Hematopoietic multipotent progenitor cell (in vitro differentiated cells): ENCODE measurements at regions not wholly inside any gene's neighbourhood (a gene's known extent, or its start where the extent isn't known, plus 50 kb on each side); places are given as distances from the start of the nearest gene placed in this dataset.

Source experiments
- DNase-seq, 3 donors: peaks; one replicate each; pipeline ENCODE4 v3.0.0-alpha.2; 2011 to 2015; ENCODE audit warnings: low read depth in 2 of 3, low spot score in 2 of 3

DNA sequence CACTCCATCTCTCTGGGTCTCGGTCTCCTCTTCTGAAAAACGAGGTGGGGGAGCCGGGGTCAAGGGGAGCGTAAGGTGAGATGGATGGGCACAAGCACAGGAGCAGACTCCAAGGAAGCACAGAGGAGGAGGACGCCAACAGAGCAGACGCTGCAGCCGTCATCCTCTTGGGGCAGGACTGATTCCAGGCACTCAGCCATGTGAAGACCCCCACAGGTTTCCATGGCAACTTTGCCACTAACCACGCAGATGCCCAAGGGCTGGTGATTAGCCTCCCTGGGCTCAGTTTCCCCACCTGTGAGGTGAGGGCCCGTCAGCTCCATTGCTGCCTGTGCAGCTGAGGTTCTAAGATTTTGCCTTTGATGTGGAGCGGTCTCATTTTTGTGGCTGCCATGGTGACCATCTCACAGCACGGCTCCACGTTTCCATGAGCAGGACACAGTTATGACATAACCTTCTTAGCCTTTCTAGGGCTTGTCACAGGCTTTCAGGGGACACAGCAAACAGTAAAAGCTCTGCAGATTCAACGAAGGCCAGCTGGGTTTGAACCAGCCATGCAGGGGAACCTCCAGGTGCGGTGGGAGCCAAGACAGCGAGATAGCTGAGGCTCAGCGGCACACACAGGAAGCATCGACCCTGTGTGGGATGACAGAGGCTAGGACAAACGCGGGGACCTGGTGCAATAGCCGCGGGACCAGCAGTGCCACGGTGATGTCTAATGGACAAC is 170.3 kb downstream of the NUP210 start:
- DNase-seq: no peak

DNA sequence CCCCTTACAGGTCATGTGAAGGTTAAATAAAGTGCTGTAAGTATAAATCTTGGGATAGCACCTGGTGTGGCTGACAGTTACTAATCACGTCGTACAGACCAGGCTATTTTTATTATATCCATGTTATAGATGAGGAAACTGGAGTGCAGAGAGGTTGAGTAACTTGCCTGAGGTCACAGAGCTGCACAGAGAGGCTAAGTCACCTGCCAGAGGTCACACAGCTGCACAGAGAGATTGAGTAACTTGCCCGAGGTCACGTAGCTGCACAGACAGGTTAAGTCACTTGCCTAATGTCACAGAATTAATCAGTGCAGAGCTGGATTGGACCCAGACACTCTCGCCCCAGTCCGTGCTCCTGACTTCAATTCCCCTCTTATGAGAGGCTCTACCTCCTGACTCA is 171.5 kb downstream of the NUP210 start:
- DNase-seq: no peak

DNA sequence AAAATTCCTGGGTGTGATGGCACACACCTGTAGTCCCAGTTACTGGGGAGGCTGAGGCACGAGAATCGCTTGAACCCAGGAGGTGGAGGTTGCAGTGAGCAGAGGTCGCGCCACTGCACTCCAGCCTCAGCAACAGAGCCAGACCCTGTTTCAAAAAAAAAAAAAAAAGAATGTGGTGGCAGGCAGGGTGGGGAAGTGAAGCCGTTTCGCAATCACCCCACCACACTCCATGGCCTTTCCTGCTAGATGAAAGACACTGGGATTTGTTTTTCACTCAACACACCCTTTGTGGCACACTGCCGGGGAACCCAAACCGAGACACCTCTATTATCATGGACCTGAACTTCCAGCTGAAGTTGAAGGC is 172.4 kb upstream of the IQSEC1 start:
- DNase-seq: peak in 1 of 3 donors; percentile 15

DNA sequence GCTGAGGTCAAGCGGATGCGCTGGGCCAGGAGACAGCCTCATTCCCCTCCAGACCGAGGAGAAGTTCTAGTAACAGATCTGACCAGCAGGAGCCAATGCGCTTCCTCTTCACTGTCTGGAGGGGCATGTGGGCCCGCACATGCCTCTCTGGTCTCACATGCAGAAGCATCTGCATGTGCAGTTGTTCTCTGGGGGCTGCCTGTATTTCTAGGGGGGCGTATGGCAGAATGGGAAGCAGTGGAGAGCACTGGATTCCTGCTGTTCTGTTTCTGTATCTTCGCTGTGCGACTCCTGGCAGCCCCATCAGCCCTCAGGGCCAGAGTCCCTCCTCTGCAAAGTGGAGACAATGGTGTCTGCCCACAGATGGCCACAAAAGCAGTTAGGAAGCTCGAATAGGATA is 170.4 kb upstream of the IQSEC1 start:
- DNase-seq: no peak

DNA sequence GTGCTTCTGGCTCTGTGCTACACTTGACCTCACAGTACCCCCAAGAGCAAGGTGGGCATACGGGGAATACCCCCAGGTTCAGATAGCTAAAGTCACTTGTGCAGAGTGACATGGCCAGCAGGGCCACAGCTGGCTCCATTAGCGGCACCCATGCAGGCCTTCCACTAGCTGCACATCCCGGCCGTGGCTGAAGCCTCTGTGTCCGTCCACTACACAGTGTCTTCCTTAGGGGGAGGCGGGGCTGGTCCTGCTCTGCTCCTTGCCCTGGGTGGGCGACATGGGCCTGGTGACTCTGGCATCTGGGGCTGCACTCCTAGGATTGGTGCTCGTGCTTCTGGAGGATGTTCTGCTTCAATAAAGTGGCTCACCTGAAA is 169.1 kb upstream of the IQSEC1 start:
- DNase-seq: no peak

DNA sequence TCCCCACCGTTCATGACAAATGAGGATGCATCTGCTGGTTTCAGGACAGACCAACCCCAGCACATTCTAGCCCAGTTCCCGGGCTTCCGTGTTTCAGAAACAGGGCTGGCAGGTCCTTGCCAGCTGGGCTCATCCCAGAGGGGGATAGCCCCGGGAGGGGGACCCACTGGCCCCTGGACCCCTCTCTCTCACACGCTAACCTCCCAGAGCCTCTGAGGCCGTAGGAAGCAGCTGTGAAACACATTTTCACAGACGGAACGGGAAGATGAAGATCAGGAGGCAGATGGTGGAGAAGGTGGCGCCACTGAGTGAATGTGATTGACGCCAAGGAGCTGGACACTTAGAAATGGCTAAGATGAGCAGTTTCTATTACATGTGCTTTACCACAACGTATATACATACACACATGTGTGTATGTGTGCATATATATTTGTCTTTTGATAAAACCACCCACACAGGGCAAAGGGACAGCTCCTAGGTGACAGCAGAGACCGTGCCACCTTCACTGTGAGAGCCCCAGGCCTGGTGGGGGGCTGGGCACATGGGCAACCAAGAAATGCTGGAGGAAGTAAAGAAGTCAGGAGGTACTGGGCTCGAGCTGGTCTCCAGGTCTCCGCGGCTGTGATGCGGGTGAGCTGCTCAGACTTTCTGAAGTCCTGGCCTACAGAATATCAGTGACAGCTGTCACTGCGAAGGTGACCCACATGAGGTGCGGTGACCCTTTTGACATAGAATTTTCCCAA is 168.6 kb upstream of the IQSEC1 start:
- DNase-seq: no peak

DNA sequence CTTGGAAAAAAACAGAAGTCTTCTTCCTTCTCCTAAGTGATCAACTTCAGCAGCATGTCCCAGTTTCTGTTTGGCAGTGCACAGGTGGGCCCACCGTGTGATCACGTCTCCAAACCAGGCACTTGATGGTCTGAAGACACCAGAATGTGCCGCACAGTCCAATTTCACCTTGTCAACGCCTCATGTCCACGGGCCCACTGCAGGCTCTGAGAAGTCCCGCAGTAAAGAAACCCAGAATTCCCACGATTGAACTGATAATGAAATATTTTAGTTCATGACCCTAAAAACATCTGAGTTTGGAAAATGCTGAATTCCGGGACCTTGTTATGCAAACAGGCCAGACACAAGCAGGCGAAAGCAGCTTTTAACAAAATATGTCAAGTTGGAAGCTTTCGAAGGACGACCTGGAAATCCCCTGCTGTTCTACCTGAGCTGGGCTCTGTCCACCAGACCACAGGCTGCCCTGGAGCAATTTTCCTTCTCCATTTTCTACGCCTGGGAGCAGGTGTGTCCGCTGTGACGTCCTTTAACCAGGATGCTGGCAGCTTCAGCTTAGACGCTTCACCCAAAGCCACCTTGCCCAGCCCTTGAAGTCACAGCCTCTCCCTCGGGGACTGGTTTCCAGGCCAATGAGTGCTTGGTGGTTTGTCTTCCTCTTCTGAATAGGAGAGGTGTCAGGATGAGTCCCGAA is 167.8 kb upstream of the IQSEC1 start:
- DNase-seq: no peak

DNA sequence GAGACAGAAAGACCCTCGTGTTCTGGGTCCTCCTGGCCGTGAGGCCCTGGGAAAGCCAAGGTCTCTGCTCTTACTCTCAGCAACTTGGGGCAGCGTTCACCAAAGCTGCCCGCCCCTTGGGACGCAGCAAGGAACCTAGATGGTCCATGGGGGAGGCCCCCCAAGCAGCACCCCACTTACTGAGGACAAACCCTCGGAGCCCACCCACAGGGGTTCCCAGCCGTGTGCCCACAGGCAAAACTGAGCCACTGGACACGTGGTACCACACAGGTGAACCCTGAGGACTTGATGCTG is 166.2 kb upstream of the IQSEC1 start:
- no peak for DNase-seq

DNA sequence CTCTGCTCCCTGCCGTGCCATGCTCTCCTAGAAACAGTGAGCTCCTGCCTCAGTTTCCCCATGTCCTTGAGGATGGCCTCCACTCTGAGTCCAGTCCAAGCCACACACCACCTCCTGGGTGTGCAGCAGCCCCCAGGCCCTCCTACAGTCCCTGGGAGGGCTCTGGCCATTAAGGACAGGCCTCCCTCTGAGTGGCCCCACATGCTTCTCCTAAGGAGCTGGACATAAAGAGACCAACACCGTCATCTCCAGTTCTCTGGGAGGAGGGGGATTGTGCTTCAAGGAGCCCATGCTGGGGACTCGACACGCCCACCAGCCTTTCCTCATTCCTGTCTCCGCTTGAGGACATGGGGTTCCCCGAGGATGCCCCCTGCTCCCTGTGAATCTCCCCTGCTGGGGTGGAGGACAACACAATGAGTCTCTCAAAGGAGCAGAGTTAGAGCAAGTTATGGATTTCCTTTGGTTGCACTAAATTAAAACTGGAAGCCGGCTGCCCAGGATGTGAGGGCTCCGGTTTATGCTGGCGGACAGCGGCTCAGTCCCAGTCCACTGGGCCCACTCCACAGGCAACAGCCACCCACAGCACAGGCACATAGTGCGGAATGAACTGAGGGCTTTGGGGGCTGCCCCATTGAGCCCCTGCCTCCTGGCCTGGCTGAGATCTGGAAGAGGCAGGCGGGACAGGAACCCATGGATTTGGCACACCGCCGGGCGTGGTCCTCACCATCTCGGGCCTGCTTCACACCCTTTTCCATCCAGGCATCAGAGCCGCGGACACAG is 165.6 kb upstream of the IQSEC1 start:
- no peak for DNase-seq

DNA sequence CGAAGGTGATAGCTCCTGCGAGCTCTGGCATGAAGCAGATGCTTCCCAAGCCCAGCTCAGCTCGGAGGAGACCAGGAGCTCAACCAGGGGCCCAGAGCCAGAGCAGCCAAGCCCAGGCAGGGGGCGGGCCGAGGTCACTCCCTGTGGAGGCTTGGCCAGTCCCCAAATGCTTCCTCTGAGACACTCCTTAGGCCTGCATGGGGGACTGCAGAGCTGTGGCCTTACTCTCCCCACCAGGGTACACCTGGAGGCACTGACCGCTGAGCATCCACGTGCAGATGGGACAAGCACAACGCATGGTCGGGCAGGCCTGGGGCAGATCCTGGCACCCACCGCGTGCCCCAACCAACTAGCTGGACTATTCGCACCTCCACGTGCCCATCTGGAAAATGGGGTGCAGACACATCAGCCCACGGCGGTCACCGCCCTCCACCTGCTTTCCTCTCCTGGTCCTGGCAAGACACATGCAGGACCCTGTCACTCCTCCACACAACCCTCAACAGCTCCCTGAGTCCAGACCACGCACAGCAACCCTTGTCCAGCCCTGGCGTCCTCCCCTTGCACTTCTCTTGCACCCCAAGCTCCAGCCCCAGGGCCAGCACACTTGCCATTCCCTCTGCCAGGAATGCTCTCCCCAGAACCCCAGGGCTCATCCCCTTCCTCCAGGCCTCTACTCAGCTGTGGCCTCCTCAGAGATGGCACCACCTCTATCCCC is 164.7 kb upstream of the IQSEC1 start:
- DNase-seq: no peak

DNA sequence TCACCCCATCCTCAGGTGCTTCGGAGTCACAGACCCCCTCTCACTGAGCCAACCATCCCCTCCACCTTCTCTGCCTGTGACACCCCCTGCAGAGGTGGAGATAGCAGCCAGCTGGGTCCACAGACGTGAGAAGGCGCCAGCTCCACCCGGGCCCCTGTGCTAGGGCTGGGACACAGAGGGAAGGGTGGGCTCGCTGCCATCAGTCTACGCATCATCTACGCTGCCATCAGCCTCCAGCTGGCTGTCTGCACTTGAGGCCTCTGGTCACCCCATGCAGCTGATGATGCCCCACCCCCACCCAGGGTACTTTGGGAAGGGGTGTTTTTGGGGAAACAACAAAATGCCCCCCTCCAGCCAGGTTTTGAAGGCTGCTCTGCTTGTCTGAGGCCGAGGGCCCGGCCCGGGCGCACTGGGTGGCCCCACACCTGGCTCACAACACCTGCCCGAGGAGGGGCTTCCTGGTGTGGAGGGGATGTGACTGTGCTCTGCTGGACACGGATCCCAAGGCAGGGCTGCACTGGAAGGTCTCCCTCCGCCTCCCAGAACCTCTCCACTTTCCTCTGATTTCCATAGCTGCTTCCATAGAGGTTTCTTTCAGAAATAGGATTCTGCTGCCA is 163.4 kb upstream of the IQSEC1 start:
- no peak for DNase-seq

DNA sequence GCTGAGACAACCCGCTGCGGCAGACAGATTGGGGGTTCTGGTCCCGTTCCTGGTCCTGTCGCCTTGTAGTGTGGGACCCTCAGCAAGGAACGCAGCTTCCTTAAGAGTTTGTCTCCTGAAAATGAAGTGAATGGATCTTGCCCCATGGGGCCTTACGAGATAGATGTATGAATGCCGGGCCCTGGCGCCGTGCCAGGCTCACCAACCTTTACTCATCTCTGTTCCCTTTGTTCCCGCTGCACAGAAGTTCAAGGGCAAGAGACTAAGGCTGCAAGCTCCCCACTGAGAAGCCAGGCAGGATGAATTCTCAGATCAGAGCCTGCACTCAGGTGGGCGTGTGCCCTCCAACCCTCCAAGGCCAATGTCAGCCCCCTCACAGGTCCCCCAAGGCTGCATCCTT is 162.7 kb upstream of the IQSEC1 start:
- no peak for DNase-seq

DNA sequence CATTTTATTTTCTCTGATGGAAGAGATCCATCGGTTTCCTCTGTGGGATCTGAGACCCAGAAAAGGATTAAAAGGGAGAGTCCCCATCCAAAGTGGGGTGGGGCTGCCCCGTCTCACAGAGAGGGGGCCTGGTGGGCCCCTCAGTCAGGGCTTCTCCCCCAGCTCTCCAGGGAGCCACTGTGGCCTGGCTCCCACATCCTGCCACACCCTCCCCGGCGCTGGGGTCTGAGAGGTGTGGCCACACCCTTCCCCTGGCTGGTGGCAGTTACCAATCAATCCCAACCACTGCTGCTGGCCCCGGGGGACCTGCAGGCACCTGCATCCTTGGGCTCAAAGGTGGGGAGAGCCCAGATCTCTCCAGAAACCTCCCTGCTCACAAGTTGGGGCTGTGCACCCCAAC is 161.8 kb upstream of the IQSEC1 start:
- peak in 2 of 3 donors; percentile 16 to 26 for DNase-seq

DNA sequence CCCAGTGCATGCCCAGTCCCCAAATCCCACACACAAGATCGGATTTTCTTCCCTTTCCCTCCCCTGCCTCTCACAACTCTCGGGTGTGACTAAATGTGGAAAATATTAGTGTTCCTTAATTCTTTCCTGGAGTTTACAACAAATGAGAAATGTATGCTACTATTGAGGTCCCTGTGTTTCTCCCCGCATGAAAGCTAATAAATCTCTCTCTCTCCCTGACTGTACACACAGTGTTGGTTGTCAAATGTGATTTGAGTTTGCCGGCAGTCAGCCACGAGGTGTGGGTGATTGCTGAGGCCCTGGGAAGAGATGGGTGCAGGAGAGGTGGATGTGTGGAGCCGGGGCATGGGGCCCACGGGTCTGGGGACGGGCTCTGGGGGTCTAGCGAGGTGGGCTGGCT is 161.4 kb upstream of the IQSEC1 start:
- DNase-seq: peak in 1 of 3 donors; percentile 21

DNA sequence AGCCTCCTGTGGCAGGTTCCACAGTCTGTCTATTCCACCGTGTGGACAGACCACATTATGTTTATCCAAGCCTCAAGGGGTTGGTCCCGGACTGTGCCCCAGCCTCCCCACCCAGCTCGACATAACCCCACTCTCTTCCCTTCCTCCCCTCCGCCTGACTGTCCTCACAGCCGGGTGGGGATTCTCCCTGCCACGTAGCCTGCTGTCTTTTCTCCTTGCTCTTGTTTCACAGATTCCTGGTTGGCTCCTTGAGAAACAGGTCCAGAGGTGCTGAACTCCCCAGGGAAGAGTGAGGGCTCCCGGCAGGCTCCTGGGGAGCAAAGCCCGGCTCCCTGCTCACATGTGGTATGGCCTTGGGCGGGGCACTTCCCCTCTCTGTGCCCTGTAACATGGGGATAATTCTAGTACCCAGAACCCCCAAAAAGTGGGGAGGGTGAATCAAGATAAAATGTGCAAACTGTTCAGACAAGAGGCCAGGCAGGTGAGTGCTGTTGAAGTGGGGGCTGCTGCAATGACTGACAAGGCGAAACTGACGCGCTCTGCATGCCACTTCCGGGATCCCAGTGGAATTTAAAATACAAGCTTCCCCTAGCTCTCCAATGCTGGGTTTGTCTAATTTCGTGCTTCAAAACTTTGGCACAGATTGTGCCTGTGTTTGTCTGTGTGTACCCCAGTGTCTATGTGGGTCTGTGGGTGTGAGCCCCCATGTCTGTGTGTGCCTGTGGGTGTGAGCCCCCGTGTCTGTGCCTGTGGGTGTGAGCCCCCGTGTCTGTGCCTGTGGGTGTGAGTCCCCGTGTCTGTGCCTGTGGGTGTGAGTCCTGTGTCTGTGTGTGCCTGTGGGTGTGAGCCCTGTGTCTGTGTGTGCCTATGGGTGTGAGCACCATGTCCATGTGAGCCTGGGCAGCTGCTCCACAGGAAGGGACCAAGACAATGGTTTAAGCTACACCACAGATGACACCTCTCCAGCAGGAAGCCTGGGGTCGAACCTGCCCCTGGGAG is 160.6 kb upstream of the IQSEC1 start:
- DNase-seq: no peak

DNA sequence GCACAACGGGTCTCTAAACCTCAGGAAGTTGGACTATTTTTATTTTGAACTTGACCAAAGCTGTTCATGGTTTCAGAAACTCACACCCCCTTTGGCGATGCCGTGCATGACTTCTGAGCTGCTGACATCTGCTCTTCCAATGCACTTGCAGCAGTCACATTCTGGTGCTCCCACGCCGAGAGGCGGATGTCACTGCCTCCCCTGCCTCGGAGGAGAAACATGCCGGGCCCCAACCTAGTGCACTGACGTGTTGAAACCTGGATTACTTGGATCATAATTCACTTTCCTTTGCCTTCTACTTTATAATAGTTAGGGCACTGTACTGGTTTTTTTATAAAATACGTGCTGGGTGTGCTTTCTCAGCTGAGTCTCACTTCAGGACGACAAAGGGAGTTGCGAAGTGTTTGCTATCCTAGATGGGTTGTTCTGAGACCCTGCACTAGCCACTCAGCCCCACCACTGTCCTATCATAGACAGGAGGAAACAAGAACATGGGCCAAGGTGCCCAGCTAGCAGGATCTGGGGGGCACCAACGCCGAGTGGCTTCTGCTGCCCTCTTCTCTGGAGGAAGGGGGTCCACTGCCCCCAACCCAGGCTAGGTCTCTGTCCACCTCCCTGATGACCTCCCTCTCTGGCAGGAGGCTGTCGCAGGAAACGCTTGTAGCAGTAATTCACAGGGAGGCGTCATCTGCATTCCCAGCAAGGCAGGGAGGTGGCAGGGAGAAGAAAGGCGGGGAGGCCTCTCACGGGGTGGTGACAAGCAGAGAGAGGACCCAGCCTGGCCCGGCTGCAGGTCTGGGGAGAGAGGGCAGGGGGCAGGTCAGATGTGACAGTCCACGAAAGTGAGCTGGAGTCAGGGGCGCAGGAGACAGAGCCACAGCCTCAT is 158.8 kb upstream of the IQSEC1 start:
- DNase-seq: no peak

DNA sequence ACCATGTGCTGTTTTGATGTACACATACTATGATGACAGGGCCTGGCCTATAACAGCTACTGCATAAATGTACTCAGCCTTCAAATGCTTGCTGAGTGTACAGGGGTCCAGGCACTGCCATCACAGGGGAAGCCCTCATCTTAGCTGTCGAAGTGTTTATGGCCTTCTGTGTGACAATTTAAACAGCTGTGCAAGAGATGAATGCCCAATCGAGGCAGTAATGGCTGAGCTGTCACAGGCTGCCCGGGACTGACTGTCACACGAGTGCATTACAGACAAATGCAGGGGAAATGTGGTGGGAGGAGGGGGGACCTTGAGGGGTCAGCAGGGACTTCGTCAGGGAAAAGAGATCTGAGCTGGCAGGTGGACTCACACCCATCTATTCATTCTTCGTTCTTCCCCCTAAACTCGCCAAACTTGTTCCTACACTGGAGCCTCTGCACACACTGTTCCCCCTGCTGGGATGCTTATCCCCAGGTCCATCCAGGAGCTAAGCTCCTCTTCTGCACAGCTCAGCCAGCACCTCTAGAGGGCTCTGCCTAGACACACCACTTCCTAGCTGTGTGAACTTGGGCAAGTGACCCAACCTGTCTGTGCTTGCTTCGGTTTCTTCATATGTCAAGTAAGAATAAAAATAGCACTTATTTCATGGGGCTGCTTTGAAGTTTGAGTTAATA is 156.2 kb upstream of the IQSEC1 start:
- no peak for DNase-seq

DNA sequence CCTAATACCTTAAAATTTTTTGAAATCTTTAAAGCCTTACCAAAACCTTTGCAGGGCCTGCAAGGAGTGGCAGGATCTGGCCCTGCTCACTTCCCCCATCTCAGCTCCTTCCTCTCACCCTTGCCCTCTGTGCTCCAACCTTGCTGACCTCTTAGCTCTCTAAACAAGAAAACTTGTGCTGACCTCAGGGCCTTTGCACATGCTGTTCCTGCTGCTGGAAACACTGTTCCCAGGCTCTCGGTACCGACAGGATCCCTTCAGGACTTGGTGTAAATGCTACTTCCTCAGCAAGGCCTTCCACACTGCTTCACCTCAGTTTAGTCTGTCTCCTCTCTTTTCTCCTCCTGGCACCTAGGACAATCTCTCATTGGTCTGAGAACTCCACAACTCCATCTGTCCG is 155.4 kb upstream of the IQSEC1 start:
- DNase-seq: no peak
